WTC11 (cell line): ENCODE measurements at regions not wholly inside any gene's neighbourhood (a gene's known extent, or its start where the extent isn't known, plus 50 kb on each side); places are given as distances from the start of the nearest gene placed in this dataset.

ENCODE experiments used
- HMGA2 ChIP-seq: fragments of 250-450 bp; sonication (Bioruptor Pico); IDR thresholded peaks from 2 replicates; pipeline ENCODE4 v1.4.0; 2021; ENCODE audit warnings: mild to moderate bottlenecking, moderate library complexity
- JUN ChIP-seq: sonication (generic); formaldehyde crosslinking; IDR thresholded peaks from 2 replicates; pipeline ENCODE4 v1.8.0; 2023; ENCODE audit warnings: mild to moderate bottlenecking, missing genetic modification reagents
- NFYB ChIP-seq: sonication (generic); formaldehyde crosslinking; conservative IDR thresholded peaks from 2 replicates; pipeline ENCODE4 v1.8.0; 2022; ENCODE audit warnings: low read depth, missing genetic modification reagents
- SMAD3 ChIP-seq: sonication (generic); formaldehyde crosslinking; IDR thresholded peaks from 2 replicates; pipeline ENCODE4 v1.8.0; 2022; ENCODE audit warnings: missing genetic modification reagents, mild to moderate bottlenecking, borderline replicate concordance
- TF ChIP-seq, protein P1 (sequence below): fragments of 200-600 bp; IDR thresholded peaks from 2 replicates; pipeline ENCODE4 v1.8.0; 2022; ENCODE audit warnings: antibody characterized with exemption
- TF ChIP-seq, protein P2 (sequence below): sonication (generic); formaldehyde crosslinking; IDR thresholded peaks from 2 replicates; pipeline ENCODE4 v1.8.0; 2023; ENCODE audit warnings: mild to moderate bottlenecking, missing genetic modification reagents
- TF ChIP-seq, protein P3 (sequence below): sonication (generic); formaldehyde crosslinking; IDR thresholded peaks from 2 replicates; pipeline ENCODE4 v1.8.1; 2022; ENCODE audit warnings: mild to moderate bottlenecking, moderate library complexity, missing genetic modification reagents
- TF ChIP-seq, protein P4 (sequence below): sonication (generic); formaldehyde crosslinking; IDR thresholded peaks from 2 replicates; pipeline ENCODE4 v1.8.1; 2023; ENCODE audit warnings: mild to moderate bottlenecking, moderate library complexity, missing genetic modification reagents
- TF ChIP-seq, protein P5 (sequence below): sonication (generic); formaldehyde crosslinking; IDR thresholded peaks from 2 replicates; pipeline ENCODE4 v1.8.1; 2022; ENCODE audit warnings: low read depth, missing genetic modification reagents, borderline replicate concordance

DNA sequence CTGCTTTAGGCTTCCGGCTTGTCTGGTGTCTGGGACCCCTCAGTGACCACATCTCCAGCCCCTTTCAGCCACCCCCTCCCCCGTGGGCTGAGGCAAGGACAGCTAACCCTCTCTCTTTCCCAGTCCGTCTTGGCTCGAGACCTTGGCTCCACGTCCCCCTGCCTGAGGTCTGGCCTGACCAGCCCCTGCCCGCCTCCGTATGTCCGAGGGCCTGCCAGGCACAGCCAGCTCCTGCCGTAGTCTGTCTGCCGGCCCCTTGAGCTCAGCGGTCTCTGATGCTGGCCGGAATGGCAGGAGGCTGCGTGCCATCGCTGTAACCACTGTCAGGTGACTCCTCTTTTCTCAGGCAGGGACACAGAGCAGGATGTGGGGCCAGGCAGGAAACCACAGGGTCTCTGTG lies 73.3 kb upstream of the LRPAP1 start:
- TF ChIP-seq, protein P1, sequence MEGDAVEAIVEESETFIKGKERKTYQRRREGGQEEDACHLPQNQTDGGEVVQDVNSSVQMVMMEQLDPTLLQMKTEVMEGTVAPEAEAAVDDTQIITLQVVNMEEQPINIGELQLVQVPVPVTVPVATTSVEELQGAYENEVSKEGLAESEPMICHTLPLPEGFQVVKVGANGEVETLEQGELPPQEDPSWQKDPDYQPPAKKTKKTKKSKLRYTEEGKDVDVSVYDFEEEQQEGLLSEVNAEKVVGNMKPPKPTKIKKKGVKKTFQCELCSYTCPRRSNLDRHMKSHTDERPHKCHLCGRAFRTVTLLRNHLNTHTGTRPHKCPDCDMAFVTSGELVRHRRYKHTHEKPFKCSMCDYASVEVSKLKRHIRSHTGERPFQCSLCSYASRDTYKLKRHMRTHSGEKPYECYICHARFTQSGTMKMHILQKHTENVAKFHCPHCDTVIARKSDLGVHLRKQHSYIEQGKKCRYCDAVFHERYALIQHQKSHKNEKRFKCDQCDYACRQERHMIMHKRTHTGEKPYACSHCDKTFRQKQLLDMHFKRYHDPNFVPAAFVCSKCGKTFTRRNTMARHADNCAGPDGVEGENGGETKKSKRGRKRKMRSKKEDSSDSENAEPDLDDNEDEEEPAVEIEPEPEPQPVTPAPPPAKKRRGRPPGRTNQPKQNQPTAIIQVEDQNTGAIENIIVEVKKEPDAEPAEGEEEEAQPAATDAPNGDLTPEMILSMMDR, result no peak
- TF ChIP-seq HMGA2, result no peak
- TF ChIP-seq, protein P2, sequence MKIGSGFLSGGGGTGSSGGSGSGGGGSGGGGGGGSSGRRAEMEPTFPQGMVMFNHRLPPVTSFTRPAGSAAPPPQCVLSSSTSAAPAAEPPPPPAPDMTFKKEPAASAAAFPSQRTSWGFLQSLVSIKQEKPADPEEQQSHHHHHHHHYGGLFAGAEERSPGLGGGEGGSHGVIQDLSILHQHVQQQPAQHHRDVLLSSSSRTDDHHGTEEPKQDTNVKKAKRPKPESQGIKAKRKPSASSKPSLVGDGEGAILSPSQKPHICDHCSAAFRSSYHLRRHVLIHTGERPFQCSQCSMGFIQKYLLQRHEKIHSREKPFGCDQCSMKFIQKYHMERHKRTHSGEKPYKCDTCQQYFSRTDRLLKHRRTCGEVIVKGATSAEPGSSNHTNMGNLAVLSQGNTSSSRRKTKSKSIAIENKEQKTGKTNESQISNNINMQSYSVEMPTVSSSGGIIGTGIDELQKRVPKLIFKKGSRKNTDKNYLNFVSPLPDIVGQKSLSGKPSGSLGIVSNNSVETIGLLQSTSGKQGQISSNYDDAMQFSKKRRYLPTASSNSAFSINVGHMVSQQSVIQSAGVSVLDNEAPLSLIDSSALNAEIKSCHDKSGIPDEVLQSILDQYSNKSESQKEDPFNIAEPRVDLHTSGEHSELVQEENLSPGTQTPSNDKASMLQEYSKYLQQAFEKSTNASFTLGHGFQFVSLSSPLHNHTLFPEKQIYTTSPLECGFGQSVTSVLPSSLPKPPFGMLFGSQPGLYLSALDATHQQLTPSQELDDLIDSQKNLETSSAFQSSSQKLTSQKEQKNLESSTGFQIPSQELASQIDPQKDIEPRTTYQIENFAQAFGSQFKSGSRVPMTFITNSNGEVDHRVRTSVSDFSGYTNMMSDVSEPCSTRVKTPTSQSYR (CRISPR knock-in tag), result no peak
- TF ChIP-seq, protein P3, sequence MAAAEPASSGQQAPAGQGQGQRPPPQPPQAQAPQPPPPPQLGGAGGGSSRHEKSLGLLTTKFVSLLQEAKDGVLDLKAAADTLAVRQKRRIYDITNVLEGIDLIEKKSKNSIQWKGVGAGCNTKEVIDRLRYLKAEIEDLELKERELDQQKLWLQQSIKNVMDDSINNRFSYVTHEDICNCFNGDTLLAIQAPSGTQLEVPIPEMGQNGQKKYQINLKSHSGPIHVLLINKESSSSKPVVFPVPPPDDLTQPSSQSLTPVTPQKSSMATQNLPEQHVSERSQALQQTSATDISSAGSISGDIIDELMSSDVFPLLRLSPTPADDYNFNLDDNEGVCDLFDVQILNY, result no peak
- TF ChIP-seq NFYB (CRISPR knock-in tag), result no peak
- no peak for TF ChIP-seq JUN (CRISPR knock-in tag)
- TF ChIP-seq, protein P4, sequence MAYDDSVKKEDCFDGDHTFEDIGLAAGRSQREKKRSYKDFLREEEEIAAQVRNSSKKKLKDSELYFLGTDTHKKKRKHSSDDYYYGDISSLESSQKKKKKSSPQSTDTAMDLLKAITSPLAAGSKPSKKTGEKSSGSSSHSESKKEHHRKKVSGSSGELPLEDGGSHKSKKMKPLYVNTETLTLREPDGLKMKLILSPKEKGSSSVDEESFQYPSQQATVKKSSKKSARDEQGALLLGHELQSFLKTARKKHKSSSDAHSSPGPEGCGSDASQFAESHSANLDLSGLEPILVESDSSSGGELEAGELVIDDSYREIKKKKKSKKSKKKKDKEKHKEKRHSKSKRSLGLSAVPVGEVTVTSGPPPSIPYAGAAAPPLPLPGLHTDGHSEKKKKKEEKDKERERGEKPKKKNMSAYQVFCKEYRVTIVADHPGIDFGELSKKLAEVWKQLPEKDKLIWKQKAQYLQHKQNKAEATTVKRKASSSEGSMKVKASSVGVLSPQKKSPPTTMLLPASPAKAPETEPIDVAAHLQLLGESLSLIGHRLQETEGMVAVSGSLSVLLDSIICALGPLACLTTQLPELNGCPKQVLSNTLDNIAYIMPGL (CRISPR knock-in tag), result no peak
- TF ChIP-seq SMAD3 (CRISPR knock-in tag), result no peak
- TF ChIP-seq, protein P5, sequence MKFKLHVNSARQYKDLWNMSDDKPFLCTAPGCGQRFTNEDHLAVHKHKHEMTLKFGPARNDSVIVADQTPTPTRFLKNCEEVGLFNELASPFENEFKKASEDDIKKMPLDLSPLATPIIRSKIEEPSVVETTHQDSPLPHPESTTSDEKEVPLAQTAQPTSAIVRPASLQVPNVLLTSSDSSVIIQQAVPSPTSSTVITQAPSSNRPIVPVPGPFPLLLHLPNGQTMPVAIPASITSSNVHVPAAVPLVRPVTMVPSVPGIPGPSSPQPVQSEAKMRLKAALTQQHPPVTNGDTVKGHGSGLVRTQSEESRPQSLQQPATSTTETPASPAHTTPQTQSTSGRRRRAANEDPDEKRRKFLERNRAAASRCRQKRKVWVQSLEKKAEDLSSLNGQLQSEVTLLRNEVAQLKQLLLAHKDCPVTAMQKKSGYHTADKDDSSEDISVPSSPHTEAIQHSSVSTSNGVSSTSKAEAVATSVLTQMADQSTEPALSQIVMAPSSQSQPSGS (CRISPR knock-in tag), result no peak
